ENCODE measurements at regions not wholly inside any gene's neighbourhood (a gene's known extent, or its start where the extent isn't known, plus 50 kb on each side); places are given as distances from the start of the nearest gene placed in this dataset.

- TF ChIP-seq, protein P1, sequence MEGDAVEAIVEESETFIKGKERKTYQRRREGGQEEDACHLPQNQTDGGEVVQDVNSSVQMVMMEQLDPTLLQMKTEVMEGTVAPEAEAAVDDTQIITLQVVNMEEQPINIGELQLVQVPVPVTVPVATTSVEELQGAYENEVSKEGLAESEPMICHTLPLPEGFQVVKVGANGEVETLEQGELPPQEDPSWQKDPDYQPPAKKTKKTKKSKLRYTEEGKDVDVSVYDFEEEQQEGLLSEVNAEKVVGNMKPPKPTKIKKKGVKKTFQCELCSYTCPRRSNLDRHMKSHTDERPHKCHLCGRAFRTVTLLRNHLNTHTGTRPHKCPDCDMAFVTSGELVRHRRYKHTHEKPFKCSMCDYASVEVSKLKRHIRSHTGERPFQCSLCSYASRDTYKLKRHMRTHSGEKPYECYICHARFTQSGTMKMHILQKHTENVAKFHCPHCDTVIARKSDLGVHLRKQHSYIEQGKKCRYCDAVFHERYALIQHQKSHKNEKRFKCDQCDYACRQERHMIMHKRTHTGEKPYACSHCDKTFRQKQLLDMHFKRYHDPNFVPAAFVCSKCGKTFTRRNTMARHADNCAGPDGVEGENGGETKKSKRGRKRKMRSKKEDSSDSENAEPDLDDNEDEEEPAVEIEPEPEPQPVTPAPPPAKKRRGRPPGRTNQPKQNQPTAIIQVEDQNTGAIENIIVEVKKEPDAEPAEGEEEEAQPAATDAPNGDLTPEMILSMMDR (conservative IDR thresholded peaks at IDR 0.05) = no peak
- H3K27ac ChIP-seq = no peak overlapping the region
These were observed 534.2 kb downstream of the TBC1D22A start for GRCh38 chr22:47296405-47297260.

DNA sequence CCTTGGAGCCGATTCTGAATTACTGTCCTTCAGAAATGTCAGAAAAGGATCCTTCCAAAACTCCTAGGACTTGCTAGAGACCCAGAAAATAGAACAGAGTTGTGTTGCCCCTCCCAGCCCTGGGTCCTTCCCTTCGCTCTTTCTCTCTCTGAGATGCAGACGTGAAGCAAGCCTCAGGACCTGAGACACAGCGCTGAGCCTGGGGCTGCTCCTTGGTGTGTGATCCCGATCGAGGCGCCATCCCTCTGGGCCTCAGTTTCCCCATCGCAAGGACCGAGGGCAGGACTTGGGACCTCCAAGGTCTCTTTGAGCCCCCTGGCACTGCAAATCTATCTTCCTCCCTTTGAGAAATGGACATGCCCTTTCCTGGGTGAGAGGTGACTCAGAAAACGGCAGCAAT, 533.5 kb downstream of the TBC1D22A start:
- TF ChIP-seq, protein P1 (conservative IDR thresholded peaks at IDR 0.05) = no peak
- H3K27ac ChIP-seq = no peak overlapping the region

GRCh38 chr22:47295226-47295901, 532.9 kb downstream of the TBC1D22A start:
- no peak overlapping the region for H3K27ac ChIP-seq
- TF ChIP-seq, protein P1 (conservative IDR thresholded peaks at IDR 0.05) = no peak

- H3K27ac ChIP-seq = no peak overlapping the region
- TF ChIP-seq, protein P1 (conservative IDR thresholded peaks at IDR 0.05) = no peak
These were observed 532.1 kb downstream of the TBC1D22A start for GRCh38 chr22:47294576-47294975.

DNA sequence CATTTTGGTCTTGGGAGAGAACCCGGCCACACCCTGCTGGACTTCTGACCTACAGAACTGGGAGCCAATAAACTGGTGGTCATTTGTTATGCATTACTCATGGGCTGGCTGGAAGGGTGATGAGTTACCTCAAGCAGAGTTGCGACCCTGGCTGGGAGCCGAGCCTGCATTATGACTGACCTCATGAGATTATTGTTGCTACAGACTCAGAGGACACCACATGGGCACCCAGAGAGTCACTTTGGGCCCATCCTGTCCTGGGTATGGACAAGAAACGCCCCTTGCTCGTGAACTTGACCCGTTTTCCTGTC, 531.7 kb downstream of the TBC1D22A start:
- H3K27ac ChIP-seq = no peak overlapping the region
- TF ChIP-seq, protein P1 (conservative IDR thresholded peaks at IDR 0.05) = no peak

DNA sequence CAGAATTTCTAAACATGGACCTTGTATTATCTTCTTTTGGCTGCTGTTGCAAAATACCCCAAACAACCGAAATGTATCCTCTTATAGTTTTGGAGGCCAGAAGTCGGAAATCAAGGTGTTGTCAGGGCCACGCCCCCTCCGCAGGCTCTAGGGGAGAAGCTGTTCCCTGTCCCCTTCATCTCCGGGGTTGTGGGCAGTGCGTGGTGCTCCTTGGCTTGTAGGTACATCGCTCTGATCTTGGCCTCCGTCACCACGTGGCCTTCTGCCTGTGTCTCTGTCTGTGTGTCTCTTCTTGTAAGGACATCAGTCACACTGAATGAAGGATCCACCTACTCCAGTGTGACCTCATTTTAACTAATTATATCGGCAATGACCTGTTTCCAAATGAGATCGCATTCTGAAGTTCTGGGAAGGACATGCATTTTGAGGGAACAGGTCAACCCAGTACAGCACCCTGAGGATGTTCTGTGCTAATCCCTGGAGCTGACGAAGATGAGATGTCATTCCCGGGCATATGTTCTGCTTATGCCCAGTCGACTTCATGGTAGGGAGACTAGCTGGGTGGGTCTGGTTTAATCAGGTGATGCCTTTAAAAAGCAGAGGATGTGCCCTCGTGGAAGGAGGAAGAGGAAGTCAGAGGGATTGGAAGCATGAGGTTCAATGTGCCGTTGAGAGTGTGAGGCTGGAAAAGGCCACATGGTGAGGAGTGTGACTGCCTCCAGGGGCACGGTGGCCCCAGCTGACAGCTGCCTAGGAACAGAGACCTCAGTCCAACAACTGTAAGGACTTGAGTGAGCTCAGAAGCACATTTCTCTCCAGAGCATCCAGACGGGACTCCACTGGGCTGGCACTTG, 531.1 kb downstream of the TBC1D22A start:
- H3K27ac ChIP-seq = peak overlapping the region; percentile 64; the same call in 1 of the 2 replicates
- TF ChIP-seq, protein P1 (conservative IDR thresholded peaks at IDR 0.05) = no peak

Measured in VCaP (cell line).